HG03457 (cell line): ENCODE measurements at regions not wholly inside any gene's neighbourhood (a gene's known extent, or its start where the extent isn't known, plus 50 kb on each side); places are given as distances from the start of the nearest gene placed in this dataset.

Source experiments
- ATAC-seq: cut with Tn5 transposase; IDR thresholded peaks from one replicate; pipeline ENCODE4 v1.9.1; 2021; ENCODE audit warnings: moderate number of reproducible peaks; ENCODE audit not compliant: unreplicated experiment

DNA sequence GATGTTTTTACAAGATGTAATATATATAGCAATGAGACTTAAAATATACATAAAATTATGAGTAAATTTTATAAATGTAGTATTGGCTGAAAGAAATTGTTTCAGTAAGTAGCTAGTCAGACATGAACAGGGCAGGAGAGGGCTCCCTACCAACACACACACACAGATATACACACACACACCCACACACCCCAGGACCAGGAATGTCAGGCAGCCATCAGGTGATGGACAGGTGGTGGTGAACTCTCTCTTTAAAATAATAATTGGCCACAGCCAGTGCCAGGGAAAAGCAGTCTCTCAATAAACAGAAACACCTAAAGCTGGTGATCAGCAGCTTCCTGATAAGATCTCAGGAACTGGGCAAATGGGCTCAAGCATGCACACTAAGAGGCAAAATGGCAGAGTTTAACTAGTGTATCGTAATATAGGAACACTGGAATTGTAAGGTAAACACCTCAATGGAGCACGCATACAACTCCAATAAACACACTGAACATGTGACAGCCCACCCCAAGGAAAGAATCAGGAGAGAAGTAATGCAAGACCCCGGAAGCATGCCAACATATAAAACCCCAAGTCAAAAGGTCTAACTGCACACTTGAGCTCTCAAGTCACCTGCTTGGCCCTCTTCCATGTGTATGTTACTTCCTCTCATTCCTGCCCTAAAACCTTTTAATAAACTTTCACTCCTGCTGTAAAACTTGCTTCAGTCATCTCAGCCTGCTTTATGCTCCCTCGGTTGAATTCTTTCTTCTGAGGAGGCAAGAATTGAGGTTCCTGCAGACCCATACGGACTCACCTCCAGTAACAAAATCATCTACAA lies 1034.1 kb upstream of the SEMA6D start:
- ATAC-seq, result no peak

DNA sequence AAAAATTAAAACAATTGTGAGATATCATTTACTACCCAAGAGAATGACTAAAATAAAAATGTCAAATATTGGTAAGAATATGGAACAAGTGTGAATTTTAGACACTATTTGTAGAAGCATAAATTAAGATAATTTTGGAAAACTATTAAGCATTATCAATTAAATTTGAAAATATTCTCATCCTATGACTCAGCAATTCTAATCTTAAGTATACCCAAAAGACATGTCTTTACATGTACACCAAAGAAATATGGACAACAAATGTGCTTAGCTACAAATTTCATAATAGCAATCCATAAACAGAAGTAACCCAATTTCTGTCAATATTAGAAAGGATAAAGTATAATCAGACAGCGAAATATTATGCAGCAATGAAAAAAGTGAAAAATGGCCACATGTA lies 1032.2 kb upstream of the SEMA6D start:
- ATAC-seq, result no peak

DNA sequence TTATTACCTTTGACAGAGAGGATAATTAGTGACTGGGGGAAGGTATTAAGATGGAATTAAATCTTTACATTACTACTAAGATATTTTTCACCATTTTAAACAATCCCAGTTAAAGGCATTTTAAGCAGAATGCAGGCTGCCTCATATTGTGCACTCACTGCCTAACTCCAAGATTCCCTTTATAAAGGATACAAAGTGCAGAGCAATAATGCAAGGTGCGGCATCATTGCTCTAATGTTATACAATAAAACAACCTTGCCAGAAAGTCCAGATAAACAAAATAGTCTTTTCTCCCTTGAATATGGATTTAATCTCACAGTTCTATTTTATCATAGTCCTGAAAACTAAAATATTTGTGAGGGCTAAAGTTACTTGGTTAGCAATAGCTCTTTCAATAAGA lies 1031.6 kb upstream of the SEMA6D start:
- ATAC-seq, result no peak

DNA sequence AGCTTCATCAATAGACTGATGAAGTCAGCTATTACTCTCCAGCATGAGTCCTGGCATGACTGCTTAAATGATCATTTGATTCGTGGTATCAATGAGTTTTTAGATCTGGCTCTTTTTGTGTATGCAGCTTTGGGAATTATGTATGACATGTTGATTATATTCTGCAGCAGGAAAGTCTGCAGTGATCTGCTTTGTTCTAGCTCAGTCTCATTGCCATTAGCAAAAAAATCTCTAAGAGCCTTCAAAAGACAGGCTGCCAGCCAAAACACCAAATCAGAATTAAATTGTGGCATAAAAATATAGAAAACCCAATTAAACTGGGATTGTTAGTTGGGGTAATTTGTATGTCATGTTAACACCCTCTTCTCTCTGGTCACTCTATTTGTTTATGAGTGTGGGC lies 1021.0 kb upstream of the SEMA6D start:
- no peak for ATAC-seq

DNA sequence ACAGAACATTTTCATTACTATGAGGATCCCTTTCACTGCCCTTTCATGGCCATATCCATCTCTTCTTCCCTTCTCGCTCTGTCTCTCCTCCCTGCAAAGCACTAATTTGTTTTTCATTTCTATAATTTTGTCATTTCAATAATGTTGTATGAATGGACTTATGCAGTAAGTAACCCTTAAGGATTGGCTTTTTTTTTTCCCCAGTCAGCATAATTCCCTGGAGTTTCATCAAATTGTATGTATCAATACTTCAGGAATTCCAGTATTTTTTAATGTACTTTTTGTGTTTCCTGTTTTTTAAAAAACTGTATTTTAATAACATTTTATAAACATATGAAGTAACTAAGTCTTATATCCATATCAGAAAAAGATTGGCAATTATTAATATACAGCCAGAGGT lies 1016.0 kb upstream of the SEMA6D start:
- no peak for ATAC-seq

DNA sequence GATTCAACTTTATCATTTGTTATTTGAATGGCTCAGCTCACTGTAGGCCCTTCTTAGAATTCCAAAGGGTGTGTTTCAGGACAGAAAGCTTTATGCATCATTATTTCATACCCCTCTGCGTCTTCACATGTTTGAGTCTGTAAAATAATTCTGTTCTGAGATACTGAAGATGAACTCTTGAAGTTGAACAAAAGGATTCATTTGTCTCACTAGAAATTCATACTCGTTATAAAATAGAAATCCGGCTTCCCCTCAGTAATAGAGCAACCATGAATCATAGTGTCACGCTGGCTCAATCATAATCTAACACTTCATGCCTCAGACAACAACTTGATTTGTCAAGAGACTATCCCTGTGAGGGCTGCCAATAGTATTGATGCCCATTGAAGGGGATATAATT lies 1015.4 kb upstream of the SEMA6D start:
- ATAC-seq, result no peak

DNA sequence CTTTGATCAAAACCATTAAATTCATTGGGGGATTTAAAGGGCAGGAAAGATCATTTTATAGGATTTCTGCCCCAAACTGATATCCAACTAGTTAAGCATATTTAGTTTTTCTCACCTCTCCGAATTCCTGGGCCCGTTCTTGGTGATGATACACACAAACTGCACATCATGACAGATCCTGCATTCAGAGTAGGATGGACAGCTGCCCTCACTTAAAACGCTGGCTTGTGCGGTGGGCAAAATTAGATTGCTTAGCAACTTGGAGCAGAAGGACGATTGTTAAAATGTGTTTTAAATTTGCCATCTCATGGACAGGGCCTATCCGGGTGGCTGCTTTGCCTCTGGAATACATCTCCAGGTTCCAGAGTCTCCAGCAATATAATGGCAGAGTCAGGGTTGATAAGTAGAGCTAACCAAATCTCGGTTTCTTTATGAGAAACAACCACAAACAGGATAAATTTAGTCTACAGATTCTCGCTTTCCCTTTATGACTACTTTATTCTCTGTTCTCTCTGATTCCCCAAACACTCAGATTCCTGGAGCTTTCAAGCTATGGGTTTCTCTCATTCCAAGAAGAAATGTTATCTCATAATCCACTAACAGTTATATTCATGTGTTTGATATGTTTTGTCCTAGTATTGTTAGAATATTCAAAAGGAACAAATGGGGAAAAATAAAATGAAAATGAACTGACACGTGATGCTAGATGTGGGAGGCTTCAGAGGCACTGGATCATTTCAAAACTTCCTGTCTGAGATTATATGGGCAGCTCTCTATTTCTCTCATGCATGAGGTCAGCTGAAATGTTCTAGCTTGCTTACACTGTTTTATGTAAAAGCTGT lies 1014.1 kb upstream of the SEMA6D start:
- no peak for ATAC-seq

DNA sequence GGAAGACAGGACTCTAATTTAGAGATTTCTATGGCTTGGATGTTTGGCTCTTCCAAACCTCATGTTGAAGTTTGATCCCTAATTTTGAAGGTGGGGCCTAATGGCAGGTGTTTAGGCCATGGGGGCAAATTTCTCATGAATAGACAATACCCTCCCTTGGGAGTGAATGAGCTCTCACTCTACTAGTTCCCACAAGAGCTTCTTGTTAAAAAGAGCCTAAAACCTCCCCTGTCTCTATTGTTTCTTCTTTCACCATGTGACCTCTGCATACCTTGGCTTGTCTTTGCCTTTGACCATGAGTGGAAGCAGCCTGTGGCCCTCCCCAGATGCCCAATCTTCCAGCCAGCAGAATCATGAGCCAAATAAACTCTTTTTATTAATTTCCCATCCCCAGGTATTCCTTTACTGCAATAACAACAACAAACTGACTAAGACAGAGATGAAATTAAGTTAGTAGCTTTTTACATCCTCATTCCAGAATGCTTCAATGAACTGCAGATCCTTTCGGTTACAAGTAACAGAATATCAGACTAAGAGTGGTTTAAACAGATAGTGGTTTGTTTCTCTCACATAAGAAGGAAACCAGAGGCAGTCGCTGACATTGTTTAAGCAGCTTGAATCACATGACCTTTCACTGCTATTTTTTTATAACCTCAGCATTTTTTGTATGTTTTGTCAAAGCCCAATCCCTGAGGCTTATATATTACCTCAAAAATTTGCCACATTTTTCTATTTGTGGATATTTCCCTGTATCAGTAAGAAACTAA lies 1013.3 kb upstream of the SEMA6D start:
- ATAC-seq, result no peak

DNA sequence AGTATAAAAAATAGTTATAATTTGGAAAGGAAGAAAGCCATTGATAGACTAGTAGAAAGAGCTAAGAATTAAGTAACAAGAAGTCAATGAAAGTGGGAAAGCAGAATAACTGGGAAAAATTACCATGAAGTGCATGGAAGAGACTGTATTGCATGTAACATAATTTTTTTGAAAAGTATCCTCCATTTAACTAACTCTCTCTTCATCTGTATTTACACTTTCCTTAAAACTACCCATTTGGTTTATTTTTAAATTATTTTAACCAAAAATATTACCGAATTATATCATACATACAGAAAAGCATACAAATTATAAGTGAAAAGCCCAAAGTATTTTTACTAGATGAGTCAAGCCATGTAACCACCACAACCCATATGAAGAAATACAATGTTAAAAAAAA lies 1009.9 kb upstream of the SEMA6D start:
- ATAC-seq, result no peak

DNA sequence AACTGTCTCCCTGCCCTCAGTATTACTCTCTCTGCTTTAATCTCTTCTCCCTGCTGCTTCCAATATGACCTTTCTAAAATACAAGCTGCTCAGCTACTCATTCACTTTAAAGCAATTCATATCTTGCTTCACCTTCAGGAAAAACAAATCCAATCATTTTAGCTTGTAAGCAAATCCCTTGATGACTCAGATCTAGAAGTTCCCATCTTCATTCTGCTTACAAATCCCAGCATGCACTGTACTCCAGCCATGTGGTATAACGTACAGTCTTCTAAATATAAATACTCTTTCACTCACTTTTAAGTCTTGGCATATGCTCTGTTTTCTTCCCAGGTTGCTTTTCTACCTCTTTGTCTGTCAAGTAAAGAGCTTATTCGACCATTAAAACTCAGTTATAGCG lies 1009.1 kb upstream of the SEMA6D start:
- ATAC-seq, result no peak

DNA sequence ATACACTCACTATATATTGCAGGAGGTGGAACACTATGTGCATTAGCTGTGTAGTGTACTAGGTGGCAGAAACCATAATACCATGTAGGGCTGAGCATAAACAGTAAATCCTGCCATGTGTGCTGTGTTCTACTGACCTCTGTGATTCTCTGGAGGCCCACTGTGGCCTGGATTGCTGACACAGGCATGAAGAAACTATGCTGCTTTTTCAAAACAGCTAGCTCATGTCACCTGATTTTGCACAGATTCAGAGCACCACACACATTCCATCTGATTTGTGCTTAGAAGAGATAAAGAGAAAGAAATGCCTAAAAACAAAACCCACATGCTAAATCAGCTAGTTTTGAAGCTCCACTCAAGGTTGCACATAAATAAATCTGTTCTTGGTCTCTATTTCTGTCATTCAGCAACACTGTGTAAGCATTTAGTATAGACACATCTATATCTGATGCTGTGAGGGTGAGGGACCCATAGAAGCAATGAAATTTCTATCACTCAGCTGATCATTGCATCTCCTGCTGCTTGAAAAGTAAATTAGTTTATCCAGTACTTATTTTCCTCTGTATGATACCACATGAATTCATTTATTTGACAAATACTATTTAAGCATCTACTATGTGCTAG lies 1007.7 kb upstream of the SEMA6D start:
- ATAC-seq, result no peak

DNA sequence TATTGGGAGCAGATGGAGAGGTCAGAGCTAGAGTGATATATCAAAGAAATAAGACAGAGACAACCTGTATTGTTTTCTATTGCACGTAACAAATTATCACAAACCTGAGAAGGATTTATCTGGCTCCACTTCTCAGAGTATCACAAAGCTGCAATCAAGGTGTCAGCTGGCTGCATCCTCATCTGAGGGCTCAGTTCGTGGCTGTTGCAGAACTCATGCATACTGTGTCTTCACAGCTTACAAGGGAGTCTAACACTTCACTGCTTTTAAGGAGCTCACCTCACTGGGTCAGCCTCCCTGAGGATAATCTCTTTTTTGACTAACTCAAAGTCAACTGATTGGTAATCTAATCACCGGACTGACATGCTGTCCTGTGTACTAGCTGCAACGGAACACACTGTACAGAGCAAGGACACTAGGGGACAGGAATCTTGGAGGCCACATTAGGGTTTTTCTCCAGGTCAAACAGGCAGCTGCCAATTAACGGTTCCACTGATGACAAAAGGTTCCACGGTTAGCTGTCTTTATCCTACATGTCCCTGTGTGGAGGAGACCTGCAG lies 1006.8 kb upstream of the SEMA6D start:
- no peak for ATAC-seq

DNA sequence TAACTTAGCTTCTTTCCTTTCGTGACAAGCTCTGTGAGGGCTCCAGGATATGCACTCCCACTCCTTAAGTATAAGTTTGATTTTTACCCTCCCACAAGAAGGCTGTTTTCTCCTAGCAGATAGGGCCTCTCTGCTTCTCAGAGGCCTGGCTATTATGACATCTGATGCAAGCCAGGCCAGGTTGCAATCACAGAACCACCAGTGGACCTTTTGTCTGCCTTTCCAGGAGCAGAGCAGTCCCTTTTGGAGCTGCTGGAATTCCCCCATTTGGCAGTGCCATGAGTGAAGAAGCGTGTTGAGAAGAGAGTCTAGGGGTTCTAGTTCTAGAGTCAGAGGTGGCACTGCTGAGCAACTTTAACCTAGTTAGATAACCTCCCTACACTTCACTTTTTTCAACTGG lies 1004.3 kb upstream of the SEMA6D start:
- ATAC-seq, result no peak

DNA sequence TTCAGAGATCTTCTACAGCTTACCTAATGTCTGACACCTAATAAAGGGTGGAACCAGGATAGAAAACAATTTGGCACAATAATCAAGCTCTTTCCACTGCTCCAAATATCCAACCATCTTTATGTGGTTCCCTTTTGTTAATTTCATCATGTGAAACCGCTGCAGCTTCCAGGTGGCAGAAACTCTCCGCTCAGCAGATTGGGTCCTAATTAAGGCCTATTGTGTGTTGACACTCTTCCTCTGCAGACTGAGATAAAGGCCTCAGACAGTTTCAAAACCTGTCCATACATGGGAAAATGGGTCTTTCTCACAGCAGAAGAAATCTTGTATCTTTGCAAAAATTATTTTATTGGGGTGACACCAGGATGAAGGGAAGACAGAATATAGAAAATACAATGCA lies 1002.4 kb upstream of the SEMA6D start:
- no peak for ATAC-seq

DNA sequence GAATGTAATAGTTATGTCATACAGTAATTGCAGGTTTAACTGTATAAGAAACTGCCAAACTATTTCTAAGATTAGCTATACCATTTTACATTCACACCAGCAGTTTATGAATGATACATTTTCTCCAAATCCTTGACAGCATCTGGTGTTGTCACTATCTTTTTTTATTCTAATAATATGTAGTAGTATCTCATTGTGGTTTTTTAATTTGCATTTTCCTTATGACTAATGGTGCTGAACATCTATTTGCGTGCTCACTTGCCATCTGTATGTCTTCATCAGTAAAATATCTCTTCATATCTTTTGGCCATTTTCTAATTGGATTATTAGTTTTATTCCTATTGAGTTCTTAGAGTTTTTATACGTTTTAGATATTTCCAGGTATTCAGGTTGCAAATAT lies 994.0 kb upstream of the SEMA6D start:
- no peak for ATAC-seq

DNA sequence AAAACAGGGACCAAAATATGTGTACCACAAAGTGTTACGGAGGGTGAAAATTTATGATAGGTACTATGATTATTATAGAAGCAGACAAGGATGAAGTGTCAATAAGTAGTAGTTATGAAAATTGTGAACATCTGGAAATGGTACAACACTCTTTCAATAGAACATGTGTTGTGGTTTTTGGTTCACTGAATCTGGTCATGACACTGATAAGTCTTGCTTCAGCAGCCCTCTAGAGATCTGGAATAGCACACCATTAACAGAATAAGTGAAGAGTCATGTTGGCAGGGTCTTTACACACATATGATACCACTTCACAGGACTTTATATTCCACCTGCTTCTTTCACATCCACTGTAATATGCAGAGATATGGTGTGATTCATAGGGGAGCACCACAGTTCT lies 985.2 kb upstream of the SEMA6D start:
- no peak for ATAC-seq

DNA sequence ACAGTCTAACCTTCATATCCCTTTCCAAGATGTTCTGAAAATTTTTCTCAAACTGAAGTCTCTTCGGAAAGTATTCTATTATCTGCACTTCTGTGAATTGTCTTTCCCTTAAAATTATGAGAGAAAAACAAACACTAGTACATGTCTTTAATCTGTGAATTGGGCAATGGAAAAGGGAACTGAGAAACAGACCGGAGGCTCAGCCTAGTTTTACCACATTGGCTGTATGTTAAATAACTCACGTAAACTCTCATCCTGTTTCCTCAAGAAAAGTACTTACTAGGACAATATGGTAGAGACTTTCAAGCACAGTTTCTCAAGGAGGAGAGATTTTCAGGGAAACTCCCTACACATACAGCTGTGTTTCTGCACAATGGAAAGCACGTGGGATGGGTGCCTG lies 982.2 kb upstream of the SEMA6D start:
- ATAC-seq, result no peak

DNA sequence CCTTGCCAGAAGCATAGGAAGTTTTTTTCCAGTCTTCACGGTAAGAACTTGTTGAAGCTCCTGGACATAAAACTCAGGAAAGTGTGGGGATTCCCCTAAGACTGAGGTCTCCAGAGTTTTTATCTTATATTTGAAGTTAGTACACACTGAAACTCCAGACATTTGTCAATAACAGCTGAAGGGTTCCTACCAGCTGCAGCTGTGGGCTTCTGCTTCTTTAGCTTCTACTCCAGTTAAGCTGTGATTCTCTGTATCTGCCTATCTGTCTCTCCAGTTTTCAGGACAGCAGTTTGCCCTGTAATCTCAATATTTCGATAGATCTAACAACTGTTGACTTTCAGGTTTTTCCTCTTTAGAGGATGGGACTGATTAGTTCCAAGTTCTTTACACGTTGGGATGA lies 966.0 kb upstream of the SEMA6D start:
- no peak for ATAC-seq

DNA sequence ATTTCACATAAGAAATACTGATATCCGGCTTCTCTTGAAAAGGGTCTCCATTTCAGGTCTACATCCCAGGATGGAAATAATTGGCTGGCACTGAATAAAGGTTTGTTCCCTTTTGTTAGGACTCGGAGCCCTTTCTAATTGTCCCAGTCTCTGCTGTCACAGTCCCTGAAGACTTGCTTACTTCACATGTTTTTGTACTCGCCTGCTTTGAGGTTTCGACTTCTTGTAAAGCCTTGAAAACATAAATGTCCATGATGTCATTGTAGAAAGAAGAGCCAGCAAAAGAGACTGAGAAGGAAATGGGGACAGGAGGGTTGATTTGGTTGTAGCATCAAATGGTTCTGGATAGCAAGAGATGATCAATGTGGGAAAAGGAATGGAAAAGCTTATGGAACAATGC lies 963.4 kb upstream of the SEMA6D start:
- ATAC-seq, result no peak

DNA sequence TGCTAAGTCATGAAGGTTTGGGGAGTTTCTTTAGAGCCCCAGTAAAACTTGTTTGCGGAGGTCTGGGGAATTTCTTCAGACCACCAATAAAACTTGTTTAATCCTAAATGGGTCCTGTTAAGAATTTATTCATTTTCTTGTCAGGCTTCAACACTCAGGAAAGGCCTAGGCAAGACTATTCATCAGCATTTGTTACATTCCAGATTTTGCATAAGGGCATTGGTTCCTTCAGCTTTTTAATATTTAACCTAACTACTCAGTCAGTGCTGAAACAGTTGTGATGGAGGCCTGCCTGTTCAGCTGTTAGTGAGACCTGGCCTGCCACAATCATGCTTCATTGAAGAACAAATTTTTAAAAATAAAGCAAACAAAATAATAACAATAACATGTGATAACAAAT lies 954.2 kb upstream of the SEMA6D start:
- no peak for ATAC-seq

DNA sequence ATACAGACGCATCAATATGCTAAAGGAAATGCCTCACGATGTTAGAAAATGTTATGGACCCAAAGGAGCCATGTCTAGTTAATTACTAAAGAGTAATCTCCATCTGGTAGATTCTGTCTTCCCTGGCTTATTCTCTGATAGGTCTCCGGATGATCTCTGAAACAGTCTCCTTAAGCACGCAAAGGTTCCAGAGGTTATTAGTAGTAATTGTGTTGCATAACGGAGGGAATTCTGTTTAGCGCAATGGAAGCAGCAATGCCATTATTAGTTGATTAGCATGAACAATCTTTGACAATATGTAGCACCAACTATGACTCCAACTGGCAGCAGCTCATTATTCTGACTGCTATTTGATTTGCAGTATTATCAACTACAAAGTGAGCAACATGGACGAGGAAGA lies 952.5 kb upstream of the SEMA6D start:
- ATAC-seq, result no peak
